ENCODE measurements at regions not wholly inside any gene's neighbourhood (a gene's known extent, or its start where the extent isn't known, plus 50 kb on each side); places are given as distances from the start of the nearest gene placed in this dataset.
A peak's percentile ranks its signal among the peaks of the same experiment; 100 is the strongest.

- TF ChIP-seq CTCF (IDR thresholded peaks at IDR 0.05) (no peak), POLR2A (IDR thresholded peaks at IDR 0.05) (no peak)
- H3K9me3 ChIP-seq = no peaks in the 10 kb centered on the region
- no peaks in the 10 kb centered on the region for H3K36me3 ChIP-seq
- H3K4me3 ChIP-seq = peak overlapping the region in 2 of 12 donors; percentile 19 to 45
- peak overlapping the region in 1 of 12 donors; percentile 77 for H3K27ac ChIP-seq
- DNase-seq = no peak
- H3K27me3 ChIP-seq = peaks cover 0 to 3% (median 0%) of the 10 kb centered on the region in 9 donors
- 57 to 73% (median 66%) methylated on average over 7 of the region's 7 CpGs for WGBS, 4 donors
- intact Hi-C loops (cut with DNase I) = no loop called here
- ATAC-seq = no peak
- peaks cover 0 to 4% (median 0%) of the 10 kb centered on the region in 12 donors for H3K4me1 ChIP-seq
These were observed 53.4 kb downstream of the OR2K2 start for GRCh38 chr9:111276431-111277128.

GRCh38 chr9:111274737-111275136 lies 55.3 kb downstream of the OR2K2 start:
- WGBS, 4 donors = 90 to 96% (median 92%) methylated on average over 2 of the region's 2 CpGs

GRCh38 chr9:111272581-111272980 lies 57.4 kb downstream of the OR2K2 start:
- DNase-seq (no peak), ATAC-seq (no peak)
- H3K9me3 ChIP-seq = no peaks in the 10 kb centered on the region
- intact Hi-C loops (cut with DNase I) = no loop called here
- H3K27ac ChIP-seq = no peak overlapping the region
- H3K4me3 ChIP-seq = no peak overlapping the region
- peaks cover 0 to 4% (median 0%) of the 10 kb centered on the region in 12 donors for H3K4me1 ChIP-seq
- TF ChIP-seq POLR2A (IDR thresholded peaks at IDR 0.05) (no peak), CTCF (IDR thresholded peaks at IDR 0.05) (no peak)
- no peaks in the 10 kb centered on the region for H3K36me3 ChIP-seq
- H3K27me3 ChIP-seq = no peaks in the 10 kb centered on the region
- 52 to 74% (median 58%) methylated on average over 4 of the region's 4 CpGs for WGBS, 4 donors

More at GRCh38 chr9:111274737-111275136, 55.3 kb downstream of the OR2K2 start:
- TF ChIP-seq POLR2A (IDR thresholded peaks at IDR 0.05) (no peak), CTCF (IDR thresholded peaks at IDR 0.05) (no peak)
- Histone ChIP-seq H3K4me3 (no peak overlapping the region), H3K4me1 (peaks cover 0 to 4% (median 0%) of the 10 kb centered on the region in 12 donors), H3K9me3 (no peaks in the 10 kb centered on the region), H3K27me3 (peaks cover 0 to 3% (median 0%) of the 10 kb centered on the region in 9 donors), H3K27ac (no peak overlapping the region), H3K36me3 (no peaks in the 10 kb centered on the region)
- intact Hi-C loops (cut with DNase I) = no loop called here
- DNase-seq (no peak), ATAC-seq (no peak)

DNA sequence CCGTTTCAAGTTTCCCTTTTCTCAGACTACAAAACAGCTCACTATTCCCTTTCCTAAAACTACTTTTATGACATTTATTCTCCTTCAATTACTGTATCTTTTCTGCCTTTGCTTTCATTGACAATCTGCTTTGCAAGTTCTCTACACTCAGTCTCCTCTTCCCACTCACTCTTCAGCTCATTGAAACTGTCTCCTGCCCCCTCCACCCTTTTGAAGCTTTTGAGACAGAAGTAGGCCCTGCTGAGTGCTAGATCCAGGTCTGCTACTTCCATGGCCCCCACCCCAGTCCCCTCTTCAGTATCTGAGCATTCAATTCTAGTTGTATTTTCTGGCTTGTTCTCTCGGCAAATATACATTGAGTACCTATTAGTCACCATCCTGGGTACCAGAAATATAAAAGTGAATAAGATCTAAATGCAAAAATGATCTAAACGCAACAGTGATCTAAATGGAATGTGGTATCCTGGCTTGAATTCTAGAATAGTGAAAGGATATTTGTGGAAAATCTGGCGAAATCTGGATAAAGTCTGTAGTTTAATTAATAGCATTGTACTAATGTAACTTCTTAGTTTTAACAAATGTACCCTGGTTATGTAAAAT lies 58.4 kb downstream of the OR2K2 start:
- DNase-seq (no peak), ATAC-seq (no peak)
- peaks cover 0 to 4% (median 0%) of the 10 kb centered on the region in 12 donors for H3K4me1 ChIP-seq
- H3K4me3 ChIP-seq = no peak overlapping the region
- no peaks in the 10 kb centered on the region for H3K36me3 ChIP-seq
- intact Hi-C loops (cut with DNase I) = no loop called here
- no peaks in the 10 kb centered on the region for H3K27me3 ChIP-seq
- no peaks in the 10 kb centered on the region for H3K9me3 ChIP-seq
- no peak overlapping the region for H3K27ac ChIP-seq
- 78 to 85% (median 82%) methylated on average over 4 of the region's 4 CpGs for WGBS, 4 donors
- TF ChIP-seq POLR2A (IDR thresholded peaks at IDR 0.05) (no peak), CTCF (IDR thresholded peaks at IDR 0.05) (no peak)
